ENCODE measurements at regions not wholly inside any gene's neighbourhood (a gene's known extent, or its start where the extent isn't known, plus 50 kb on each side); places are given as distances from the start of the nearest gene placed in this dataset.

DNA sequence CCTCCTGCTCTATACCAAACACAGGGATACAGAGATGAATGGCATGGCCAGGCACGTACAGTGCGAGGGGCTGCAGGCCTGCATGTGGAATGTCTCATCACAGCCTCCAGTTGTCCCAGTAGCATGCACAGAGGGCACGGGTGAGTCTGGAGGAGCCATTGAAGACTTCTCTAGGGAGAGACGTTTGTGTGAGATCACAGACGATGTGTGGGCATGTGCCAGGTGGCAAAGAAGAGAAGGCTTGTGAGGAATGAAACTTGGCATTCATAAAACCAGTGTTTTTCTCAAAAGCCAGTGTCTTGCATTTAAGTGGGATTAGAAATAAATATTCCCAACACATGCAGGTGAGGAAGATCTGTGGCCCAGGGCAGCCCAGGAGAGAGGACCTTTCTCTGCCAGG is 119.1 kb upstream of the UBE3A start:
- H3K36me3 ChIP-seq (ENCODE audit: insufficient read depth, low read length), result no peaks in the 10 kb centered on the region
- no peak overlapping the region for H3K4me3 ChIP-seq (ENCODE audit: low read depth in 1 of 2, low read length in 2 of 2)
- H3K27ac ChIP-seq (ENCODE audit: low read depth, low read length), result no peak overlapping the region
- H3K9me3 ChIP-seq (ENCODE audit: low read length), result no peaks in the 10 kb centered on the region
- no peaks in the 10 kb centered on the region for H3K27me3 ChIP-seq (ENCODE audit: control insufficient read depth in 1 of 2, insufficient read depth in 2 of 2, low read length in 2 of 2)
- peaks cover 6% of the 10 kb centered on the region for H3K4me1 ChIP-seq (ENCODE audit: insufficient read depth, low read length)
- H3K9ac ChIP-seq (ENCODE audit: low read length), result no peak overlapping the region

DNA sequence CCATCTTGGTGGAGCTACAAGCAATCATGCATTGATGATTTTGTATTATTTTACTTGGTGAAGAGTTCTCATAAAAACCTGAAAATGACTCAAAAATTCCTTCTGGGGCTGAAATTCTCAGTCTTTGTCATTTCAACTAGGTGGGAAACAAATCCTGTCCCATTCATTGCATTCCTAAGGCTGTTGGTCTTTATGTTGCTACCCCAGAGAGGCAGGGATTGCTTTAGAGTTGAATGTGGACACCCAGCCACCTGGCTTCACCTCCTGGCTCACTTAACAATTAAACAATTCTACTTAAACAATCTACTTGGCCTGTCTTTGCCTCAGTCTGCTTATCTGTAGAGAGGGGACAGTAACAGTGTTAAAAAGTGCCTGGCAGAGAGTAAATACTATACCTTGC is 117.3 kb upstream of the UBE3A start:
- Histone ChIP-seq H3K4me3 (ENCODE audit: low read depth in 1 of 2, low read length in 2 of 2) (no peak overlapping the region), H3K27me3 (ENCODE audit: control insufficient read depth in 1 of 2, insufficient read depth in 2 of 2, low read length in 2 of 2) (no peaks in the 10 kb centered on the region), H3K36me3 (ENCODE audit: insufficient read depth, low read length) (no peaks in the 10 kb centered on the region)

DNA sequence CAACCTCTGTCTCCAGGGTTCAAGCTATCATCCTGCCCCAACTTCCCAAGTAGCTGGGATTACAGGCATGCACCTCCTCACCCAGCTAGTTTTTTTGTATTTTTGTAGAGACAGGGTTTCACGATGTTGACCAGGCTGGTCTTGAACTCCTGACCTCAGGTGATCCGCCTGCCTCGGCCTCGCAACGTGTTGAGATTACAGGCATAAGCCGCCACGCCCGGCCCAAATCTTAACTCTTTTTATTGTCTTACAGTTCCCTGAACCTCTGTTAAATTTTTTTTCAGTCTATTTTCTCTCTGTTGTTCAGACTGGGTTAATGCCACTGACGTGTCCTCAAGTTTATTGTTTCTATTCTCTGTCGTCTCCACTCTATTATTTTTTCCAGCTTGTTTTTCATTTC is 115.8 kb upstream of the UBE3A start:
- no peaks in the 10 kb centered on the region for H3K27me3 ChIP-seq (ENCODE audit: control insufficient read depth in 1 of 2, insufficient read depth in 2 of 2, low read length in 2 of 2)
- H3K36me3 ChIP-seq (ENCODE audit: insufficient read depth, low read length), result no peaks in the 10 kb centered on the region
- no peaks in the 10 kb centered on the region for H3K9me3 ChIP-seq (ENCODE audit: low read length)
- H3K4me3 ChIP-seq (ENCODE audit: low read depth in 1 of 2, low read length in 2 of 2), result no peak overlapping the region
- no peak overlapping the region for H3K27ac ChIP-seq (ENCODE audit: low read depth, low read length)
- H3K9ac ChIP-seq (ENCODE audit: low read length), result no peak overlapping the region
- no peaks in the 10 kb centered on the region for H3K4me1 ChIP-seq (ENCODE audit: insufficient read depth, low read length)

More for the DNA sequence above, 117.3 kb upstream of the UBE3A start:
- Histone ChIP-seq H3K9me3 (ENCODE audit: low read length) (no peaks in the 10 kb centered on the region), H3K27ac (ENCODE audit: low read depth, low read length) (no peak overlapping the region), H3K4me1 (ENCODE audit: insufficient read depth, low read length) (peaks cover 6% of the 10 kb centered on the region), H3K9ac (ENCODE audit: low read length) (no peak overlapping the region)

DNA sequence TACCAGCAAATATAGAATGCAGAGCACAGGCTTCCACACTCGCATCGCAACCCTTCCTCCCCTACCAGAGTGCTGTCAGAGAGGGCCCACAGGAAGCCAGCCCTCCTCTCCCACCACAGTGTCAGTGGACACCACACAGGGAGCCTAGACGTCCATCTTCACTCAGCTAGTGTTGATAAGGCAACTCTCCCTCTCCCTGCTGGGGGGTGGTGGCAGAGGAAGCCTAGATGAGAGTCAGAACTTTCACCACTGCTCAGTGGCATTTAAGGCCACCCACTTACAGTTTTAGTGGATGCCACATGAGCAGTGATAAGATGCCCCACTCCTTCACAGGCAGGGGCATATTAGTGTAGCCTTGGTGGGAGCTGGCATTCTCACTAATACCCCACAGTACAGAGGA is 109.8 kb upstream of the UBE3A start:
- no peak overlapping the region for H3K27ac ChIP-seq (ENCODE audit: low read depth, low read length)
- H3K27me3 ChIP-seq (ENCODE audit: control insufficient read depth in 1 of 2, insufficient read depth in 2 of 2, low read length in 2 of 2), result no peaks in the 10 kb centered on the region
- no peak overlapping the region for H3K9ac ChIP-seq (ENCODE audit: low read length)
- H3K9me3 ChIP-seq (ENCODE audit: low read length), result no peaks in the 10 kb centered on the region
- H3K36me3 ChIP-seq (ENCODE audit: insufficient read depth, low read length), result no peaks in the 10 kb centered on the region
- no peak overlapping the region for H3K4me3 ChIP-seq (ENCODE audit: low read depth in 1 of 2, low read length in 2 of 2)
- peaks cover 11% of the 10 kb centered on the region for H3K4me1 ChIP-seq (ENCODE audit: insufficient read depth, low read length)

GRCh38 chr15:25545889-25546288 is 107.1 kb upstream of the UBE3A start:
- no peaks in the 10 kb centered on the region for H3K36me3 ChIP-seq (ENCODE audit: insufficient read depth, low read length)
- H3K9me3 ChIP-seq (ENCODE audit: low read length), result no peaks in the 10 kb centered on the region
- H3K4me1 ChIP-seq (ENCODE audit: insufficient read depth, low read length), result peaks cover 32% of the 10 kb centered on the region
- H3K27ac ChIP-seq (ENCODE audit: low read depth, low read length), result no peak overlapping the region
- H3K27me3 ChIP-seq (ENCODE audit: control insufficient read depth in 1 of 2, insufficient read depth in 2 of 2, low read length in 2 of 2), result no peaks in the 10 kb centered on the region
- H3K4me3 ChIP-seq (ENCODE audit: low read depth in 1 of 2, low read length in 2 of 2), result no peak overlapping the region
- H3K9ac ChIP-seq (ENCODE audit: low read length), result no peak overlapping the region

DNA sequence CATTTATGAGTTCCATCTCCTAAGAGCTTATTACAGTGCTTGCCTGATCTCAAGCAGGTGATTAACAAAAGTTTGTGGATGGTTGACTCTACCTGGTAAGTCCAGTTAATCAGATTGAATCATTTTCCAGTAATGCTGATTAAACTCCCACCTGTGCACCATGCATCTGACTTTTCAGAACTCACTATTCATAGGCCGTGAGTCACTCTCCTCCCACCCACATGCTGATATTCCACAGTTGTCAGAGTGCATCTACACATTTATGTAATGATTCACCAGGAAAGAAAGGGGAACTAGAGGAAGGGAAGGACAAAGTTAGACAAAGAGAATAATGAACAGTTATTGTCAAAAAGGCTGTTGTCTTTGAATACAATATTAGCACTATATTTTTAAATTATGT is 106.2 kb upstream of the UBE3A start:
- no peak overlapping the region for H3K4me3 ChIP-seq (ENCODE audit: low read depth in 1 of 2, low read length in 2 of 2)
- no peak overlapping the region for H3K9ac ChIP-seq (ENCODE audit: low read length)
- H3K27me3 ChIP-seq (ENCODE audit: control insufficient read depth in 1 of 2, insufficient read depth in 2 of 2, low read length in 2 of 2), result no peaks in the 10 kb centered on the region
- no peaks in the 10 kb centered on the region for H3K9me3 ChIP-seq (ENCODE audit: low read length)
- no peaks in the 10 kb centered on the region for H3K36me3 ChIP-seq (ENCODE audit: insufficient read depth, low read length)
- peaks cover 32% of the 10 kb centered on the region for H3K4me1 ChIP-seq (ENCODE audit: insufficient read depth, low read length)
- H3K27ac ChIP-seq (ENCODE audit: low read depth, low read length), result no peak overlapping the region

DNA sequence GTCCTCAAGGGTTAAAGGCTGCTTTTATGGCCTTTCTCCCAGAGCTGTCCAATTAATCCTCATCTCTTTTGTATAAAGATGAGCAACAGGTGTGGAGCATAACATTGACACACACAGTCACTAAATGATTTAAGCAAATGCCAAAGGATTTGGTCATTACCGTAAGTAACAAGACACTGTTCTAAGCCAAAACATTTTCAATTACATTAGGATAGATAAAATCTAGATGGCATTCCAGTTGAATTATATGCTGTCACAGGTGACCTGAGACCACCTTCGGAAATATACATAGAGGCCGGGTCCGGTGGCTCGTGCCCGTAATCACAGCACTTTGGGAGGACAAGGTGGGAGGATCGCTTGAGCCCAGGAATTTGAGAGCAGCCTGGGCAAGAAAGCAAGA is 105.3 kb upstream of the UBE3A start:
- no peaks in the 10 kb centered on the region for H3K36me3 ChIP-seq (ENCODE audit: insufficient read depth, low read length)
- no peaks in the 10 kb centered on the region for H3K27me3 ChIP-seq (ENCODE audit: control insufficient read depth in 1 of 2, insufficient read depth in 2 of 2, low read length in 2 of 2)
- H3K9ac ChIP-seq (ENCODE audit: low read length), result no peak overlapping the region
- H3K9me3 ChIP-seq (ENCODE audit: low read length), result no peaks in the 10 kb centered on the region
- peaks cover 32% of the 10 kb centered on the region for H3K4me1 ChIP-seq (ENCODE audit: insufficient read depth, low read length)
- H3K27ac ChIP-seq (ENCODE audit: low read depth, low read length), result peak overlapping the region; percentile 26
- H3K4me3 ChIP-seq (ENCODE audit: low read depth in 1 of 2, low read length in 2 of 2), result no peak overlapping the region

DNA sequence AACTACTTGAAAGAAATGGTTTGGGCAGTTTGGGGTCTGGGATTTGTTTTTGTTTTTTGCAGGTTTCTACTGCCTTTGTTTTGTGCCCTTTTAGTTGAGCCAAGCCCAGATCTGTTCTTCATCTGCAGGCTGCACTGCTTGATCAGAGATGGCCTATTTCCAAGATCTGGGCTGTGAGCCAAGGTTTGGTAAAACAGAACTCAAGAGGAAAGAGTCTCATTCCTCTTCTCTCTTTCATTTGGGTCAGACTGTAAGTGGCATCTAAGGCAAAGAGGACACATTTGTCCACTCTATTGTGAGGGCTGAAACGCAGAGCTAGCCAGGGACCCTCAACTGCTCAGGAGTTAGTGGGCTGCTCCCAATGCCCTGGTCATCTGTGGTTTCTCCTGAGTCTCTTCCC is 104.4 kb upstream of the UBE3A start:
- Histone ChIP-seq H3K9ac (ENCODE audit: low read length) (no peak overlapping the region), H3K9me3 (ENCODE audit: low read length) (no peaks in the 10 kb centered on the region), H3K4me3 (ENCODE audit: low read depth in 1 of 2, low read length in 2 of 2) (peak overlapping the region in 1 of 2 donors; percentile 10), H3K4me1 (ENCODE audit: insufficient read depth, low read length) (peaks cover 32% of the 10 kb centered on the region), H3K36me3 (ENCODE audit: insufficient read depth, low read length) (no peaks in the 10 kb centered on the region), H3K27me3 (ENCODE audit: control insufficient read depth in 1 of 2, insufficient read depth in 2 of 2, low read length in 2 of 2) (no peaks in the 10 kb centered on the region), H3K27ac (ENCODE audit: low read depth, low read length) (peak overlapping the region; percentile 26)

DNA sequence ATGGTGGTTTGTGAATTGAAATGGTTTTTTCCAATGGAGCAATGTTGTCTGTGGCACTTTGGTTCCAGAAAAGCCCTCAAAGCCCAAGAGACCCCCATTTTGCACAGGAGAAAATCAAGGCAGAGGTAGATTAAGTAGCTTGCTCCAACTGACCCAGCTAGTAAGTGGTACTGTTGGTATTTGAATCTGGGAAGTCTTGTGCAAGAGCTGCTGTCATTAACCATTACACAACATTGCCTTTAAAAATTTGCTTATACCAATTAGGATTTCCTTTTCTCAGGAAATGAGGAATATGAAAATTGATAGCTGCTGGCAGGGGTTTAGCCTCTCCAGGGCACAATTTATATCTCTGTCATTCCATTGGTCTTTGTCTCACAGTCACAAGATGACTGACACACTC is 102.4 kb upstream of the UBE3A start:
- Histone ChIP-seq H3K9ac (ENCODE audit: low read length) (no peak overlapping the region), H3K4me1 (ENCODE audit: insufficient read depth, low read length) (peaks cover 32% of the 10 kb centered on the region), H3K4me3 (ENCODE audit: low read depth in 1 of 2, low read length in 2 of 2) (no peak overlapping the region), H3K27ac (ENCODE audit: low read depth, low read length) (no peak overlapping the region), H3K9me3 (ENCODE audit: low read length) (no peaks in the 10 kb centered on the region), H3K27me3 (ENCODE audit: control insufficient read depth in 1 of 2, insufficient read depth in 2 of 2, low read length in 2 of 2) (no peaks in the 10 kb centered on the region), H3K36me3 (ENCODE audit: insufficient read depth, low read length) (no peaks in the 10 kb centered on the region)

DNA sequence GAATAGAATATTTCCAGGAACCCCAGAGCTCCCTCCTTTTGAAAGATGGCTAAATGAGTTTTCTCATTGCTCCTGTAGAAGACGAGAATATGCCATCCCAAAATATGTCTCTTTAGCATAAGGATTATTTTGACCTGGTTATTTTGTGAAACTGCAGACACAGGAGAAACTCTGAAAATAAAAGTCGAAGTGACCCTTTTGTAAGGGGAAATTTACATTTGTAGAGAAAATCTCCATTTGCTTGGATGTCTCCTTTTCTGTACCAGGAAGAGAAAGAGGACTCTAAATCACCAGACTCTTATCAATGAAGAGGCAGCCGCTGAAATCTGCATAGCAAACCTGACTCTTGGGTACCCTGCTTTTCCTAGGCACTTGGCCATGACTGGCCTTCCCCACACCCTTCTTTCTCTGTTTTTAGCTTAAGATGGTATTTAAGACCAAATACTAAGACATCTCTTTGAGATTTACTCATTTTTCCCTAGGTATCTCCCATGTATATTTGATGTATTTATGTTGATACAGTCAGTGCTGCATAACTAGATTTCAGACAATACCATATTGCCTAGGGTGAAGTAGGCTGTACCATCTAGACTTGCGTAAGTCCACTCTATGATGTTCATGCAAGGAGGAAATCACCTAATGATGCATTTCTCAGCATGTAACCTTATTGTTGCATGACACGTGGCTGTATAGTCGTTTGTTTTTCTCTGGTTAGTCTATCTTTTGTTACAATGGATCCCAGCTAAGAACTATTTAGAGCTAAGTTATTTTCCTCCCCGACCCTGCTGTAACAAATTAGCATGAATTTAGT is 98.2 kb upstream of the UBE3A start:
- Histone ChIP-seq H3K9ac (ENCODE audit: low read length) (no peak overlapping the region), H3K27me3 (ENCODE audit: control insufficient read depth in 1 of 2, insufficient read depth in 2 of 2, low read length in 2 of 2) (no peaks in the 10 kb centered on the region), H3K27ac (ENCODE audit: low read depth, low read length) (no peak overlapping the region), H3K9me3 (ENCODE audit: low read length) (no peaks in the 10 kb centered on the region), H3K4me1 (ENCODE audit: insufficient read depth, low read length) (peaks cover 15% of the 10 kb centered on the region), H3K4me3 (ENCODE audit: low read depth in 1 of 2, low read length in 2 of 2) (no peak overlapping the region), H3K36me3 (ENCODE audit: insufficient read depth, low read length) (no peaks in the 10 kb centered on the region)

GRCh38 chr15:25535866-25536265 is 97.0 kb upstream of the UBE3A start:
- no peak overlapping the region for H3K27ac ChIP-seq (ENCODE audit: low read depth, low read length)
- no peaks in the 10 kb centered on the region for H3K27me3 ChIP-seq (ENCODE audit: control insufficient read depth in 1 of 2, insufficient read depth in 2 of 2, low read length in 2 of 2)
- no peaks in the 10 kb centered on the region for H3K9me3 ChIP-seq (ENCODE audit: low read length)
- no peaks in the 10 kb centered on the region for H3K36me3 ChIP-seq (ENCODE audit: insufficient read depth, low read length)
- H3K4me3 ChIP-seq (ENCODE audit: low read depth in 1 of 2, low read length in 2 of 2), result no peak overlapping the region
- no peak overlapping the region for H3K9ac ChIP-seq (ENCODE audit: low read length)
- H3K4me1 ChIP-seq (ENCODE audit: insufficient read depth, low read length), result peaks cover 19% of the 10 kb centered on the region

- no peaks in the 10 kb centered on the region for H3K27me3 ChIP-seq (ENCODE audit: control insufficient read depth in 1 of 2, insufficient read depth in 2 of 2, low read length in 2 of 2)
- H3K27ac ChIP-seq (ENCODE audit: low read depth, low read length), result no peak overlapping the region
- H3K4me1 ChIP-seq (ENCODE audit: insufficient read depth, low read length), result peaks cover 19% of the 10 kb centered on the region
- H3K9ac ChIP-seq (ENCODE audit: low read length), result no peak overlapping the region
- no peaks in the 10 kb centered on the region for H3K9me3 ChIP-seq (ENCODE audit: low read length)
- no peak overlapping the region for H3K4me3 ChIP-seq (ENCODE audit: low read depth in 1 of 2, low read length in 2 of 2)
- H3K36me3 ChIP-seq (ENCODE audit: insufficient read depth, low read length), result no peaks in the 10 kb centered on the region
These were observed 95.5 kb upstream of the UBE3A start for GRCh38 chr15:25534293-25534692.

Data from muscle layer of colon (tissue), 2 donors.